ENCODE measurements at regions not wholly inside any gene's neighbourhood (a gene's known extent, or its start where the extent isn't known, plus 50 kb on each side); places are given as distances from the start of the nearest gene placed in this dataset.

DNA sequence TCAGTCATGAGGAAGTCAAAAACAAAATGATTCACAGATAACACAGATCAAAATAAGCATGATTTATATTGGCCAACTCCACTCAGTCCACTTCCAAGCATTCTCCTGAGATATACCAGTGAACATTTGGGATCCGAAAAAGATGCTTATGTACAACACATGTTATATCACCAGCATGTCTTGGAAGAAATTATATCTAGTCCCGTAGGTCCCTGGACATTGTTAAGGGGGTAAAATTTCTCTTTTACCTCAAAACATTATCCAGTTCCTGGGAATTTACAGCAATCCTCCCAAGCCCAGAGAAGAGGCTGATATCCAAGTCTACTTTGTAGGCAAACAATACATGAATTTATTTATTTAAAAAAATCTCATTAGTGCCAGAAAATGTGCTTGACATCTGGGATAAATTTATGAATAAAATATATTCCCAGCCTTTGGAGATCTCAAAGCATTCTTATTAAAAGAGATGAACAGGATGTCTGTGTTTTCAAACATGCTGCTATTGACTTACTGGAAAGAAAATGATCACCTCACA is 582.2 kb upstream of the ZWINT start:
- BruUV-seq (replicated peaks), result no TSS peak
- SMC1A ChIA-PET (ENCODE audit: uncharacterized antibody, unreplicated experiment), result no interaction called here
- H3K9me3 ChIP-seq (replicated peaks; ENCODE audit: control insufficient read depth, insufficient read depth, low read length), result no peaks in the 10 kb centered on the region
- ATAC-seq, result no peak
- in situ Hi-C loops (cut with MboI), result no loop called here
- no peak for TF ChIP-seq HDAC6 (IDR thresholded peaks at IDR 0.05; ENCODE audit: unreplicated experiment)
- TF ChIP-seq MEF2B (IDR thresholded peaks at IDR 0.05; ENCODE audit: partially characterized antibody, poor library complexity, severe bottlenecking), result no peak
- no peak for TF ChIP-seq STAT3 (IDR thresholded peaks at IDR 0.05; ENCODE audit: low read depth, low read length)
- no peak for TF ChIP-seq SP1 (IDR thresholded peaks at IDR 0.05; ENCODE audit: low read depth, low read length)
- TF ChIP-seq, protein P1, sequence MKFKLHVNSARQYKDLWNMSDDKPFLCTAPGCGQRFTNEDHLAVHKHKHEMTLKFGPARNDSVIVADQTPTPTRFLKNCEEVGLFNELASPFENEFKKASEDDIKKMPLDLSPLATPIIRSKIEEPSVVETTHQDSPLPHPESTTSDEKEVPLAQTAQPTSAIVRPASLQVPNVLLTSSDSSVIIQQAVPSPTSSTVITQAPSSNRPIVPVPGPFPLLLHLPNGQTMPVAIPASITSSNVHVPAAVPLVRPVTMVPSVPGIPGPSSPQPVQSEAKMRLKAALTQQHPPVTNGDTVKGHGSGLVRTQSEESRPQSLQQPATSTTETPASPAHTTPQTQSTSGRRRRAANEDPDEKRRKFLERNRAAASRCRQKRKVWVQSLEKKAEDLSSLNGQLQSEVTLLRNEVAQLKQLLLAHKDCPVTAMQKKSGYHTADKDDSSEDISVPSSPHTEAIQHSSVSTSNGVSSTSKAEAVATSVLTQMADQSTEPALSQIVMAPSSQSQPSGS (IDR thresholded peaks at IDR 0.05; ENCODE audit: low read length), result no peak
- TF ChIP-seq SPI1 (IDR thresholded peaks at IDR 0.05; ENCODE audit: borderline replicate concordance, insufficient read depth, low read depth, low read length), result no peak
- no peak for TF ChIP-seq ZNF622 (IDR thresholded peaks at IDR 0.05)
- TF ChIP-seq NR2C2 (IDR thresholded peaks at IDR 0.05; ENCODE audit: borderline replicate concordance, control insufficient read depth, insufficient read length, low read depth), result no peak
- TF ChIP-seq MTA2 (IDR thresholded peaks at IDR 0.05; ENCODE audit: low read depth), result no peak
- TF ChIP-seq MYC (IDR thresholded peaks at IDR 0.05; ENCODE audit: insufficient read depth, insufficient read length, insufficient replicate concordance, low read length, severe bottlenecking), result no peak
- no peak for TF ChIP-seq ZNF384 (IDR thresholded peaks at IDR 0.05; ENCODE audit: borderline replicate concordance, low read depth, low read length)
- TF ChIP-seq POLR2AphosphoS5 (IDR thresholded peaks at IDR 0.05; ENCODE audit: low read length), result no peak
- TF ChIP-seq RUNX3 (IDR thresholded peaks at IDR 0.05; ENCODE audit: low read length), result no peak
- TF ChIP-seq ASH2L (IDR thresholded peaks at IDR 0.05; ENCODE audit: borderline replicate concordance, low read depth), result no peak
- no peak for TF ChIP-seq SIX5 (IDR thresholded peaks at IDR 0.05; ENCODE audit: low read depth, low read length, severe bottlenecking)
- TF ChIP-seq BRCA1 (IDR thresholded peaks at IDR 0.05; ENCODE audit: low read depth, low read length), result no peak
- no peak for TF ChIP-seq EP300 (IDR thresholded peaks at IDR 0.05; ENCODE audit: borderline replicate concordance in 1 of 2, control insufficient read depth in 1 of 2, low read depth in 2 of 2, low read length in 2 of 2)
- no peak for TF ChIP-seq ZNF24 (IDR thresholded peaks at IDR 0.05)
- TF ChIP-seq CREM (IDR thresholded peaks at IDR 0.05; ENCODE audit: low read depth), result no peak
- no peak for TF ChIP-seq RELA (IDR thresholded peaks at IDR 0.05; ENCODE audit: borderline replicate concordance, partially characterized antibody)
- no peak overlapping the region for H3K4me2 ChIP-seq (ENCODE audit: control insufficient read depth, insufficient read depth)
- no peak overlapping the region for H3K4me3 ChIP-seq
- H2AFZ ChIP-seq (ENCODE audit: control insufficient read depth, low read depth, low read length), result no peak overlapping the region
- H3K79me2 ChIP-seq (ENCODE audit: control insufficient read depth, insufficient read depth, low read length), result no peaks in the 10 kb centered on the region
- H3K27me3 ChIP-seq (replicated peaks in 1 of 2; ENCODE audit: control insufficient read depth in 2 of 2, insufficient read depth in 2 of 2, low read length in 1 of 2), result no peaks in the 10 kb centered on the region
- CTCF ChIA-PET, result no interaction called here
- RAD21 ChIA-PET (ENCODE audit: unreplicated experiment), result no interaction called here
- no peaks in the 10 kb centered on the region for H3K36me3 ChIP-seq (ENCODE audit: control insufficient read depth in 2 of 2, insufficient read depth in 2 of 2, low read length in 1 of 2)
- no peak for FAIRE-seq
- DNase-seq (ENCODE audit: low read depth, low spot score), result no peak
- WGBS (ENCODE audit: insufficient coverage, insufficient replicate concordance, low lambda C conversion rate, missing lambda C conversion rate), result 6% methylated on average over 2 of the region's 2 CpGs
- intact Hi-C loops (cut with micrococcal nuclease; ENCODE audit: unreplicated experiment), result no loop called here
- H3K27ac ChIP-seq (ENCODE audit: control insufficient read depth, insufficient read depth), result no peak overlapping the region
- no peak overlapping the region for H3K9ac ChIP-seq (ENCODE audit: control insufficient read depth, insufficient read depth, low read length)
- H3K4me1 ChIP-seq (ENCODE audit: control insufficient read depth, insufficient read depth, low read length), result no peaks in the 10 kb centered on the region
- no peaks in the 10 kb centered on the region for H4K20me1 ChIP-seq (ENCODE audit: control insufficient read depth, insufficient read depth)
- POLR2A ChIA-PET, result no interaction called here

Data from GM12878 (cell line).